ENCODE measurements at regions not wholly inside any gene's neighbourhood (a gene's known extent, or its start where the extent isn't known, plus 50 kb on each side); places are given as distances from the start of the nearest gene placed in this dataset.

DNA sequence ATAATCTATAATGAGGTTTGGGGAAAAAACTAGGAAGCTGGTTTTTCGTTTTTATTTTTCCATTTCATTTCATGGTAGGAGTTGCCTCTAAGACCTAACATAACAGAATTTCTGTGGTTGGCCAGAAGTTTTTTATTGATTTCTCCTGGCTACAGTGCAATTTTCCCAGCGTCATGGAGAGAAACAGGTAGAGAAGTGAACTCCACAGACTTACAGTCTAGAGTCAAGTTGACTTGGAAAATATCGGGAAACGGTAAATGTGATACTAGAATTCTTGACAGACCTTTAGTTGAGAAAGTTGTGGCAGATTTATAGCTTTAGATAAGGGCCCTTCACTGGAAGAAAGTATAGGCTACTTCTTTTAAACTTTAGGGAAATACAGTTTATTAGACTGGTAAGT, 238.3 kb downstream of the DOK5 start:
- DNase-seq, result no peak

DNA sequence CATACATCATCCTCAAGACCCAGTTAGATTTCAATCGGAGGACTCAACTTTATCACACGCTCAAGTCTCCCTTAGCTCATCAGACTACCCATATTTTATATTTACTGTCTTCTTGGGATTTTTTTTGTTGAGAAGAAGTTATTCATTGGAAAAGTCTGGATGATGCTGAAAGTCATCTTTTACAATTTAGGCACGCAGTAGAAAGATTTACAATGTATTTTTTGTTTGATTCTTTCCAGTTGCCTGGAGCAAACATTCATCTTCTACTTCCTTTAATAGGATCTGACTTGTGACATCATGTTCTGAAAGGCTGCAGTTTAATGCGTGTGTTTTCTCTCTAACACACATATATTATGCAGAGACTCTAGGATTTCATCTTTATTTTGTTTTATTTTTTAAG, 235.7 kb downstream of the DOK5 start:
- DNase-seq, result no peak

DNA sequence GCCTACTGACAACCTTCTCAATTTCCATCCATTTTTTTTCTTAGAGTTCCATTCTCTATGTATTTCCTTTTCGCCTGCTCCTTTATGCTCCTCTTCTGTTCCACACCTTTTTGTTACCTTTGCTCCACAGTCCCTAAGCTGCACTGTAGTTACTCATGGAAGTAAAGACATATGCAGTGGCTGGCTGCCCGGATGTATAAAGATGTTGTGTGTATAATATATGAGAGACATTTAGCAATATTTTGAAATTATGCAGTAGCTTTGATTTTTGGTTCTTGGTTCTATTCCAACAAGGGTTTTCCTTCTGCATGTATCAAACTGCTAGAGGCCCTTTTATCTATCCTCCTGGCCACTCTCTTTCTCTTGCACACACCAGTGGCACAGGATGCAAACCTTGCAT, 234.9 kb downstream of the DOK5 start:
- no peak for DNase-seq

DNA sequence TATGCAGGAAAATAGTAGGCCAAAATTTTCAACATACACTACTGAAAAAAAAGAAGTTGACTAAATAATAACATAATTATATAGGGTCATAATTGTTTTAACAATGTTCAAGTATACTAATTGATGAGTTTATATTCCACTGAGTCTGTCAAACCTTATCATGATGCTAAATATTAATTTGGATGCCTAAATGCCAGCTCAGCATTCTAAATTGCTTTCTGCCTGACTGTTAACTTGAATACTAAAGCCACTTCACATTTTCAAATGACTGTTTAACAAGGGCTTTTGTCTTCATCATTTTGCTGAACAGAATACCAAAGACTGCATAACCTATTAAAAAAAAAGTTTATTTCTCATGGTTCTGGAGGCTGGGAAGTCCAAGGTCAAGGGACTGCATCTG, 232.8 kb downstream of the DOK5 start:
- DNase-seq, result no peak

DNA sequence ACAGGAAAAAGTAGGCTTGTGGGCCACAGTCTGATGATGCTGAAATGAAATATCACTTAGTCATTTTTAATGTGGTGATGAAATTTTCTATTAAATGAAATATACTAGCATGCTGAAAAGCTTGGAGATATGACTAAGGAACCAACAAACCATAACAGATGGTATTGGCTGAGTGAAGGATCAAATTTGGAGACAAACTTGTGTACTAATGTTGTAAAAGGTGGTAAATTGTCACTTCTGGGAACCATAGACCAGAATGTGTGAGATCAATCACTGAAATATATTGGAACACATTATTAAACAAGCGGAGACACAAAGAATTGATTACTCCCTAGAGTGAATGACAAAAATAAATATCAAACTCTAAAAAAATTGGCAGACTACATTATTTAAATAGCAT, 232.4 kb downstream of the DOK5 start:
- DNase-seq, result no peak

DNA sequence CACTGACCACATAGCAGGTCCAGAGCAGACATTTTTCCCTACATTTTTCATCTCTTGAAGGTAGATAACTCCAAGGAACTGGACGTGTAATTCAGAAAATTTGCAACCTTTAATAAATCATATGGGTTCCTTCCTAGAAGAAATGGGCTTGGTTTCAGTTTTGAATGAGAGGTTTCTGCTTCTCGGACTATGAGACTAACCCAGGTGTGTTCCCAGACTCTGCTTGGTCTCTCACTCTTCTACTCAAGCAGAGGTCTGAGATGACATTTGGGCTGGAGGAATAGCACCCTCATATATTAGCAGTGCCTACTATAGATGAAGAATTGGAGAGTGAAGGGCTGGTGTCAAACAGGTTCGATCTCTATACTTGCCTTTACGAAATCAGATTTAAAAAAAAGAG, 231.2 kb downstream of the DOK5 start:
- DNase-seq, result no peak

DNA sequence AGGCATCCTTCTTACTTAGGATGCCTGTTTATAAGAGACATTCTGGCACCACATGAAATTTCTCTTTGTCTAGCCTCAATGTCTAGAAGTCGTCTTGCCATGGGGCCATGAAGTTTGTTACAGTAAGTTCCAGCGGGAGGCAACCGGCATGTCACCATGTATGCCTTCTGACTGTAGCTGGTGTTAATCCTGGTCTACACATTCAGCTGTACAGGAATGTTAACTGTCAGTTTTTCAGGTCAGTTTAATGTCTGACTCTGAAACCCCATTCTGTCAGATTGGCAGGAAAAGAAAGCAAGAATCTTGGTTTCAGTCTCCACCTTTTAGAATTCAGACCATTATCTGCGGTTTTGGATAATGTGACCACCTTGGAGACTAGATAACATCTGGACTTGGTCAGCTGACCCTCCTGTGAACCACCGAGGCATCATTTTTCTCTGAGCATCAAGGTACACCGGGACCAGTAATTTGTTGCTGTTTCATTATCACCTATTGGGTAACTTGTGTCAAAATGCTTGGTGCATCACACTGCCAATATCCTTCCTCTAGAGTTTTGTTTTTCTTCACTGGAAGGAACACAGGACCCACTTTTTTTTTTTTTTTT, 228.7 kb downstream of the DOK5 start:
- DNase-seq, result no peak

All from COR-L47 (cell line).